Keratinocyte (primary cell): ENCODE measurements at regions not wholly inside any gene's neighbourhood (a gene's known extent, or its start where the extent isn't known, plus 50 kb on each side); places are given as distances from the start of the nearest gene placed in this dataset.

Source experiments
- DNase-seq: peaks from one replicate; pipeline ENCODE4 v3.0.0-alpha.2; 2011; ENCODE audit warnings: low read depth, missing footprints, low spot score
- FAIRE-seq: peaks from 2 replicates; lab custom pipeline; 2011; peaks lifted over from hg19 to GRCh38; lab: Jason Lieb, UNC
- H2AFZ ChIP-seq: 2 replicates; pipeline ENCODE4 v1.6.0; 2012; ENCODE audit warnings: low read length, control low read depth, inconsistent platforms; ENCODE audit not compliant: control insufficient read depth
- H3K27ac ChIP-seq: 2 replicates; pipeline ENCODE4 v1.5.1; 2011; ENCODE audit warnings: low read length; ENCODE audit not compliant: control insufficient read depth, insufficient read depth
- H3K27me3 ChIP-seq: 3 replicates; pipeline ENCODE4 v1.6.0; 2011; ENCODE audit warnings: low read length; ENCODE audit not compliant: control insufficient read depth, insufficient read depth; ENCODE audit errors: extremely low read depth
- H3K36me3 ChIP-seq, 2 experiments: 2 replicates in 1 of 2; 3 replicates in 1 of 2; pipeline ENCODE4 v1.5.1; 2011; ENCODE audit warnings: low read length in 2 of 2, mild to moderate bottlenecking in 1 of 2; ENCODE audit not compliant: control insufficient read depth in 2 of 2, insufficient read depth in 2 of 2; ENCODE audit errors: extremely low read depth in 1 of 2
- H3K4me1 ChIP-seq: 3 replicates; pipeline ENCODE4 v1.5.1; 2011; ENCODE audit warnings: low read length; ENCODE audit not compliant: control insufficient read depth, insufficient read depth; ENCODE audit errors: extremely low read depth
- H3K4me2 ChIP-seq: 3 replicates; pipeline ENCODE4 v1.6.0; 2011; ENCODE audit warnings: low read depth, low read length; ENCODE audit not compliant: control insufficient read depth, insufficient read depth; ENCODE audit errors: extremely low read depth
- H3K4me3 ChIP-seq, 3 experiments: fragments of 200-600 bp in 1 of 3; sonication (generic) in 1 of 3; 2 replicates in 2 of 3; 3 replicates in 1 of 3; pipeline ENCODE4 v1.5.1; 2011 to 2016; ENCODE audit warnings: low read length in 3 of 3, mild to moderate bottlenecking in 3 of 3, control low read depth in 2 of 3, inconsistent platforms in 1 of 3, low read depth in 1 of 3, mixed read lengths in 1 of 3, mixed run types in 1 of 3, moderate library complexity in 1 of 3; ENCODE audit not compliant: control insufficient read depth in 2 of 3, insufficient read depth in 2 of 3; ENCODE audit errors: extremely low read depth in 1 of 3
- H3K79me2 ChIP-seq: 2 replicates; pipeline ENCODE4 v1.6.0; 2012; ENCODE audit warnings: low read length; ENCODE audit not compliant: control insufficient read depth, insufficient read depth
- H3K9ac ChIP-seq: 3 replicates; pipeline ENCODE4 v1.6.0; 2011; ENCODE audit warnings: low read length; ENCODE audit not compliant: control insufficient read depth, insufficient read depth; ENCODE audit errors: extremely low read depth
- H3K9me1 ChIP-seq: 3 replicates; pipeline ENCODE4 v1.6.0; 2011; ENCODE audit warnings: low read length; ENCODE audit not compliant: control insufficient read depth, insufficient read depth; ENCODE audit errors: extremely low read depth
- H3K9me3 ChIP-seq: 2 replicates; pipeline ENCODE4 v1.5.1; 2012; ENCODE audit warnings: low read depth, low read length; ENCODE audit not compliant: control insufficient read depth
- H4K20me1 ChIP-seq: 3 replicates; pipeline ENCODE4 v1.6.0; 2011; ENCODE audit warnings: low read length; ENCODE audit not compliant: control insufficient read depth, insufficient read depth; ENCODE audit errors: extremely low read depth
- EZH2 ChIP-seq: IDR thresholded peaks from one replicate; pipeline ENCODE4 v1.6.1; 2012; ENCODE audit warnings: inconsistent platforms, mild to moderate bottlenecking, low read length, moderate library complexity
- dilution Hi-C: fragments of 300-500 bp; cut with MboI; formaldehyde crosslinking; loops from one replicate; pipeline ENCODE4 v1.7.0; 2020; ENCODE audit warnings: low sequenced_read_pairs; ENCODE audit not compliant: extremely low pct_ligation_motif_present
- TF ChIP-seq, protein P1 (sequence below), 3 experiments: IDR thresholded peaks in 1 of 3; conservative IDR thresholded peaks in 1 of 3; optimal IDR thresholded peaks in 1 of 3; 2 replicates in 2 of 3; 3 replicates in 1 of 3; pipeline versions ENCODE3 to v1.5.1; 2011; ENCODE audit warnings: low read length in 3 of 3, mild to moderate bottlenecking in 3 of 3, moderate library complexity in 2 of 3, control low read depth in 1 of 3, inconsistent platforms in 1 of 3; ENCODE audit not compliant: insufficient read depth in 2 of 3; ENCODE audit errors: extremely low read depth in 1 of 3

DNA sequence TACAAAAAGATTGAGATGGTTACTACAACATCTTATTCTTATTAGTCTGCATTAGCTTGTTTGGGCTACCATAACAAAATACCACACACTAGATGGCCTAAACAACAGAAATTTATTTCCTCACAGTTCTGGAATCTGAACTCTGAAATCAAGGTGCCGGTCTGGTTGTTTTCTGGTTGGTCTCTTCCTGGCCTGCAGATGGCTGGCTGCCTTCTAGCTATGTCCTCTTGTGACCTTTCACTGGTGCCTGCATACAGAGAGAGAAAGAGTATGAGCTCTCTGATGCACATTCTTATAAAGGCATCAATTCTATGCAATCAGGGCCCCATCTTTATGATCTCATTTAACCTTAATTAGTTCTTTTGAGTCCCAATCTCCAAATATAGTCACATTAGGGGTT is 696.5 kb downstream of the TDRD15 start:
- H3K9ac ChIP-seq: no peak overlapping the region
- no peak overlapping the region for H3K4me3 ChIP-seq
- no peaks in the 10 kb centered on the region for H4K20me1 ChIP-seq
- TF ChIP-seq, protein P1, sequence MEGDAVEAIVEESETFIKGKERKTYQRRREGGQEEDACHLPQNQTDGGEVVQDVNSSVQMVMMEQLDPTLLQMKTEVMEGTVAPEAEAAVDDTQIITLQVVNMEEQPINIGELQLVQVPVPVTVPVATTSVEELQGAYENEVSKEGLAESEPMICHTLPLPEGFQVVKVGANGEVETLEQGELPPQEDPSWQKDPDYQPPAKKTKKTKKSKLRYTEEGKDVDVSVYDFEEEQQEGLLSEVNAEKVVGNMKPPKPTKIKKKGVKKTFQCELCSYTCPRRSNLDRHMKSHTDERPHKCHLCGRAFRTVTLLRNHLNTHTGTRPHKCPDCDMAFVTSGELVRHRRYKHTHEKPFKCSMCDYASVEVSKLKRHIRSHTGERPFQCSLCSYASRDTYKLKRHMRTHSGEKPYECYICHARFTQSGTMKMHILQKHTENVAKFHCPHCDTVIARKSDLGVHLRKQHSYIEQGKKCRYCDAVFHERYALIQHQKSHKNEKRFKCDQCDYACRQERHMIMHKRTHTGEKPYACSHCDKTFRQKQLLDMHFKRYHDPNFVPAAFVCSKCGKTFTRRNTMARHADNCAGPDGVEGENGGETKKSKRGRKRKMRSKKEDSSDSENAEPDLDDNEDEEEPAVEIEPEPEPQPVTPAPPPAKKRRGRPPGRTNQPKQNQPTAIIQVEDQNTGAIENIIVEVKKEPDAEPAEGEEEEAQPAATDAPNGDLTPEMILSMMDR (optimal IDR thresholded peaks at IDR 0.05 in 1 of 3, IDR thresholded peaks at IDR 0.05 in 1 of 3, conservative IDR thresholded peaks at IDR 0.05 in 1 of 3; ENCODE audit: extremely low read depth in 1 of 3, insufficient read depth in 2 of 3, low read length in 3 of 3): no peak
- TF ChIP-seq EZH2: no peak
- no peak overlapping the region for H3K27ac ChIP-seq
- H3K4me2 ChIP-seq: no peak overlapping the region
- no peaks in the 10 kb centered on the region for H3K27me3 ChIP-seq
- FAIRE-seq (no peak), DNase-seq (no peak)
- no peaks in the 10 kb centered on the region for H3K9me1 ChIP-seq
- H2AFZ ChIP-seq: no peak overlapping the region
- no peaks in the 10 kb centered on the region for H3K79me2 ChIP-seq
- H3K36me3 ChIP-seq: no peaks in the 10 kb centered on the region
- no peaks in the 10 kb centered on the region for H3K9me3 ChIP-seq
- dilution Hi-C loops: no loop called here
- no peaks in the 10 kb centered on the region for H3K4me1 ChIP-seq

DNA sequence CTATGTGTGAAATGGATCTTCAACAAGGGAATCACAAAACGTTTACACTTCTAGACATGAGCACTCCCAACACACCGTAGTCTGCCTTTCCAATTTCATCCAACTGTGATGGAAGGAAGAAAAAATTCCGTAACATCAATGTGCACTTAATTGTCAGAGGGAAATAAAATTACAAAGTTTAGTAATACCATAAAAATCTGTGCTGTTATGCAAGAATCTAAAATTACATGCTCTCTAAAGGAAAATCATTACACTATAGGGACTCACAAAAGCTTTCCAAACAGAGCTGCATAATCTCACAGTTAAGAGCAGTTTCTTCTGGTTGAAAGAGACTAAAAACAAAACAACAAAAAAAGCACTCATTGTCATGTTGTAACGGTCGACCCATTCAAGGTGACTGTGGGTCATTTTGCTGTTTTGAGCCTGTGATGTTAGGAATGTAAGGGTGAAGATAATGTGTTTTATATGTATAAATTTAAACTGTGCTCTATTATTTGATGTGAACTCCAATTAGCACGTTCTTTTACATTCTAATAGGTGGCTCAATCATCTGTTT is 698.0 kb downstream of the TDRD15 start:
- Histone ChIP-seq H3K4me3 (no peak overlapping the region), H3K4me2 (no peak overlapping the region), H3K9me1 (no peaks in the 10 kb centered on the region), H3K27ac (no peak overlapping the region), H3K27me3 (no peaks in the 10 kb centered on the region), H3K9ac (no peak overlapping the region), H3K4me1 (no peaks in the 10 kb centered on the region), H2AFZ (no peak overlapping the region), H3K79me2 (no peaks in the 10 kb centered on the region), H3K36me3 (no peaks in the 10 kb centered on the region), H3K9me3 (no peaks in the 10 kb centered on the region), H4K20me1 (no peaks in the 10 kb centered on the region)
- dilution Hi-C loops: no loop called here
- TF ChIP-seq, protein P1 (optimal IDR thresholded peaks at IDR 0.05 in 1 of 3, IDR thresholded peaks at IDR 0.05 in 1 of 3, conservative IDR thresholded peaks at IDR 0.05 in 1 of 3; ENCODE audit: extremely low read depth in 1 of 3, insufficient read depth in 2 of 3, low read length in 3 of 3): no peak
- no peak for TF ChIP-seq EZH2
- no peak for DNase-seq
- FAIRE-seq: no peak
